ENCODE measurements at regions not wholly inside any gene's neighbourhood (a gene's known extent, or its start where the extent isn't known, plus 50 kb on each side); places are given as distances from the start of the nearest gene placed in this dataset.

GRCh38 chr2:105950521-105951383 is 206.0 kb downstream of the NCK2 start:
- no peak for DNase-seq (ENCODE audit: low spot score)
- in situ Hi-C loops (cut with MboI; ENCODE audit: low pct_unique_long_range_greater_than_20kb, low sequenced_read_pairs, unreplicated experiment): no loop called here
- TF ChIP-seq, protein P1, sequence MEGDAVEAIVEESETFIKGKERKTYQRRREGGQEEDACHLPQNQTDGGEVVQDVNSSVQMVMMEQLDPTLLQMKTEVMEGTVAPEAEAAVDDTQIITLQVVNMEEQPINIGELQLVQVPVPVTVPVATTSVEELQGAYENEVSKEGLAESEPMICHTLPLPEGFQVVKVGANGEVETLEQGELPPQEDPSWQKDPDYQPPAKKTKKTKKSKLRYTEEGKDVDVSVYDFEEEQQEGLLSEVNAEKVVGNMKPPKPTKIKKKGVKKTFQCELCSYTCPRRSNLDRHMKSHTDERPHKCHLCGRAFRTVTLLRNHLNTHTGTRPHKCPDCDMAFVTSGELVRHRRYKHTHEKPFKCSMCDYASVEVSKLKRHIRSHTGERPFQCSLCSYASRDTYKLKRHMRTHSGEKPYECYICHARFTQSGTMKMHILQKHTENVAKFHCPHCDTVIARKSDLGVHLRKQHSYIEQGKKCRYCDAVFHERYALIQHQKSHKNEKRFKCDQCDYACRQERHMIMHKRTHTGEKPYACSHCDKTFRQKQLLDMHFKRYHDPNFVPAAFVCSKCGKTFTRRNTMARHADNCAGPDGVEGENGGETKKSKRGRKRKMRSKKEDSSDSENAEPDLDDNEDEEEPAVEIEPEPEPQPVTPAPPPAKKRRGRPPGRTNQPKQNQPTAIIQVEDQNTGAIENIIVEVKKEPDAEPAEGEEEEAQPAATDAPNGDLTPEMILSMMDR (IDR thresholded peaks at IDR 0.05; ENCODE audit: extremely low read depth, insufficient read depth, missing control alignments): no peak

- DNase-seq (ENCODE audit: low spot score): no peak
Observed at GRCh38 chr2:105943977-105944376, 199.3 kb downstream of the NCK2 start.

More at GRCh38 chr2:105943977-105944376, 199.3 kb downstream of the NCK2 start:
- TF ChIP-seq, protein P1 (IDR thresholded peaks at IDR 0.05; ENCODE audit: extremely low read depth, insufficient read depth, missing control alignments): no peak
- in situ Hi-C loops (cut with MboI; ENCODE audit: low pct_unique_long_range_greater_than_20kb, low sequenced_read_pairs, unreplicated experiment): no loop called here
